Bronchial epithelial cell (primary cell): ENCODE measurements at regions not wholly inside any gene's neighbourhood (a gene's known extent, or its start where the extent isn't known, plus 50 kb on each side); places are given as distances from the start of the nearest gene placed in this dataset.

Source experiments
- DNase-seq: peaks from one replicate; pipeline ENCODE4 v3.0.0-alpha.2; 2010; ENCODE audit warnings: low read depth
- FAIRE-seq: peaks from 2 replicates; lab custom pipeline; 2011; peaks lifted over from hg19 to GRCh38; lab: Jason Lieb, UNC
- H3K27me3 ChIP-seq: 2 replicates; pipeline ENCODE4 v1.5.1; 2011; ENCODE audit warnings: low read length; ENCODE audit not compliant: control insufficient read depth, insufficient read depth
- H3K36me3 ChIP-seq: 2 replicates; pipeline ENCODE4 v1.5.1; 2011; ENCODE audit warnings: low read length; ENCODE audit not compliant: control insufficient read depth, insufficient read depth
- H3K4me3 ChIP-seq: 2 replicates; pipeline ENCODE4 v1.5.1; 2011; ENCODE audit warnings: mild to moderate bottlenecking, low read depth, low read length, control low read depth
- TF ChIP-seq, protein P1 (sequence below): IDR thresholded peaks from 2 replicates; pipeline ENCODE4 v1.5.1; 2011; ENCODE audit warnings: mild to moderate bottlenecking, moderate library complexity, low read length, control low read depth, inconsistent platforms; ENCODE audit not compliant: insufficient read depth, severe bottlenecking

DNA sequence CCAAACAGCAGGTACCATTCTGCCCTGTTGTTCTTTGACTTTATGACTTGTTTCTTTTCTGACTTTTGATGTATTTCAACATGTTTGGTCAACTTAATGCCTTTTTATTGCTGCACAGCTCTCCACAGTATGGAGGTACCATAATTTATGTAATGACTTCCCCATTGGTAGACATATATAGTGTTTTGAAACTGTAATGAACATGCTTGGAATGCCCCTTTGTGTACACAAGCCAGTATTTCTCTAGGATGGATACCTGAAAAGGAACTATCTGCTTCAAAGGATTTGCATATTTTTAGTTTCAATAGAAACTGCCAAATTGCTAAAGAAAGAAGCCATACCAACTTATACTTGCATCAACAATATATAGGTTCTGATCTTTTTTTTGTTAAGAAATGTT, 66.1 kb downstream of the NOG start:
- no peak for FAIRE-seq
- H3K27me3 ChIP-seq, result no peaks in the 10 kb centered on the region
- no peaks in the 10 kb centered on the region for H3K36me3 ChIP-seq
- TF ChIP-seq, protein P1, sequence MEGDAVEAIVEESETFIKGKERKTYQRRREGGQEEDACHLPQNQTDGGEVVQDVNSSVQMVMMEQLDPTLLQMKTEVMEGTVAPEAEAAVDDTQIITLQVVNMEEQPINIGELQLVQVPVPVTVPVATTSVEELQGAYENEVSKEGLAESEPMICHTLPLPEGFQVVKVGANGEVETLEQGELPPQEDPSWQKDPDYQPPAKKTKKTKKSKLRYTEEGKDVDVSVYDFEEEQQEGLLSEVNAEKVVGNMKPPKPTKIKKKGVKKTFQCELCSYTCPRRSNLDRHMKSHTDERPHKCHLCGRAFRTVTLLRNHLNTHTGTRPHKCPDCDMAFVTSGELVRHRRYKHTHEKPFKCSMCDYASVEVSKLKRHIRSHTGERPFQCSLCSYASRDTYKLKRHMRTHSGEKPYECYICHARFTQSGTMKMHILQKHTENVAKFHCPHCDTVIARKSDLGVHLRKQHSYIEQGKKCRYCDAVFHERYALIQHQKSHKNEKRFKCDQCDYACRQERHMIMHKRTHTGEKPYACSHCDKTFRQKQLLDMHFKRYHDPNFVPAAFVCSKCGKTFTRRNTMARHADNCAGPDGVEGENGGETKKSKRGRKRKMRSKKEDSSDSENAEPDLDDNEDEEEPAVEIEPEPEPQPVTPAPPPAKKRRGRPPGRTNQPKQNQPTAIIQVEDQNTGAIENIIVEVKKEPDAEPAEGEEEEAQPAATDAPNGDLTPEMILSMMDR, result no peak
- DNase-seq, result no peak
- no peak overlapping the region for H3K4me3 ChIP-seq

GRCh38 chr17:56661906-56662305, 68.4 kb downstream of the NOG start:
- TF ChIP-seq, protein P1, result no peak

GRCh38 chr17:56665864-56666263, 72.4 kb downstream of the NOG start:
- H3K4me3 ChIP-seq, result no peak overlapping the region
- no peak for FAIRE-seq
- H3K27me3 ChIP-seq, result no peaks in the 10 kb centered on the region
- TF ChIP-seq, protein P1, result no peak
- H3K36me3 ChIP-seq, result no peaks in the 10 kb centered on the region
- DNase-seq, result no peak

More at GRCh38 chr17:56661906-56662305, 68.4 kb downstream of the NOG start:
- Histone ChIP-seq H3K36me3 (no peaks in the 10 kb centered on the region), H3K4me3 (no peak overlapping the region), H3K27me3 (no peaks in the 10 kb centered on the region)
- DNase-seq (no peak), FAIRE-seq (no peak)

- FAIRE-seq, result no peak
- Histone ChIP-seq H3K4me3 (no peak overlapping the region), H3K27me3 (no peaks in the 10 kb centered on the region), H3K36me3 (no peaks in the 10 kb centered on the region)
- TF ChIP-seq, protein P1, result no peak
- no peak for DNase-seq
These were observed 74.5 kb downstream of the NOG start for GRCh38 chr17:56667925-56668458.

DNA sequence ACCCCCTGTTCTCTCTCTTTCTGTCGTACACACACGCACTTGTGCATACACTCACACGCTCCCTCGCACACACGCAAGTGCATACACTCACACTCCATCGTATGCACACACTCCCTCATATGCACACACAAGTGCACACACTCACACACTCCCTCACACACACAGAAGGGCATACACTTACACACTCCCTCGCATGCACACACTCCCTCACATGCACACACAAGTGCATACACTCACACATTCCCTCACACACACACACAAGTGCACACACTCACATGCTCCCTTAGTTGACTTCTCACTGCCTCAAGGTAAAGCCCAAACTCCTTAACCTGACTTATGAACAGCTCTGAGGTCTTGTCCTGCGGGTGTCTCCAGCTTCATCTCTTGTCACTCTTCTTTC, 78.7 kb downstream of the NOG start:
- Histone ChIP-seq H3K4me3 (no peak overlapping the region), H3K27me3 (no peaks in the 10 kb centered on the region), H3K36me3 (no peaks in the 10 kb centered on the region)
- peak; percentile 96 for FAIRE-seq
- TF ChIP-seq, protein P1, result no peak
- no peak for DNase-seq

DNA sequence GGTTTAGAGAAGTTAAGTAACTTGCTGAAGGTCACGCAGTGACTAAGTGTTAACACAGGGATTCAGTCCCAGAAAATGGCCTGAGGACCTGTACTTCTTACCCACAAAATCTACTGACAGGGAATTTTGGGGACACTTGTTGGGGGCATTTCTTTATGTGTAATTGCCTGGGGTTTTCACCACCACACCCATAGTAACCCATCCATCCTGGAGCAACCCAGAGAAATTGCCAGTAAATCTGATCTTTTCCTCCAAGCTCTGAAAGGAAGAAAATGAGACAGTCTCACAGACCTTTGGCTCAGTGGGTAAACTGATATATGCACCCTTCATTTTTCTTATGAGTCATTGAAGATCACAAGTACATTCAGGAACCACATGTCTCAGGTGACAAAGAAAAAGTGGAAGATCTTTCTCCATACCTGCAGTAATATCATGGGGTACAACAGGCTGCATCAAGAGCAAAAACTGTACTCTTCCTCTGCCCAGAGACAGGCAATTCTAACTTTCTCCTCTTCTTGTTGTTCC, 81.0 kb downstream of the NOG start:
- TF ChIP-seq, protein P1, result no peak
- H3K4me3 ChIP-seq, result no peak overlapping the region
- DNase-seq (peak; percentile 56), FAIRE-seq (no peak)
- H3K27me3 ChIP-seq, result no peaks in the 10 kb centered on the region
- no peaks in the 10 kb centered on the region for H3K36me3 ChIP-seq
